Nephron progenitor cell (in vitro differentiated cells): ENCODE measurements at regions not wholly inside any gene's neighbourhood (a gene's known extent, or its start where the extent isn't known, plus 50 kb on each side); places are given as distances from the start of the nearest gene placed in this dataset.

ENCODE experiments used
- DNase-seq: peaks from one replicate; pipeline ENCODE4 v3.0.0; 2021
- H3K27ac Mint-ChIP-seq: 2 replicates; pipeline ENCODE4 v1.8.0; 2021; ENCODE audit warnings: mild to moderate bottlenecking, moderate library complexity, mixed read lengths
- H3K27me3 Mint-ChIP-seq: 2 replicates; pipeline ENCODE4 v1.8.0; 2021; ENCODE audit warnings: mild to moderate bottlenecking, low read depth, mixed read lengths; ENCODE audit not compliant: poor library complexity
- H3K36me3 Mint-ChIP-seq: 2 replicates; pipeline ENCODE4 v1.8.0; 2021; ENCODE audit warnings: low read depth, mixed read lengths
- H3K4me1 Mint-ChIP-seq: 2 replicates; pipeline ENCODE4 v1.8.0; 2021; ENCODE audit warnings: mixed read lengths
- H3K4me3 Mint-ChIP-seq: 2 replicates; pipeline ENCODE4 v1.8.0; 2021; ENCODE audit warnings: mild to moderate bottlenecking, moderate library complexity, mixed read lengths
- H3K9me3 Mint-ChIP-seq: 2 replicates; pipeline ENCODE4 v1.8.0; 2021; ENCODE audit warnings: mild to moderate bottlenecking, moderate library complexity, mixed read lengths
- CTCF ChIP-seq: fragments of 200-600 bp; sonication (generic); IDR thresholded peaks from 2 replicates; pipeline ENCODE4 v1.5.0; 2021; ENCODE audit warnings: antibody characterized with exemption

GRCh38 chr1:10943991-10944730, 68.3 kb upstream of the TARDBP start:
- Mint-ChIP-seq H3K36me3 (no peaks in the 10 kb centered on the region), H3K27me3 (peaks cover 42% of the 10 kb centered on the region), H3K4me1 (peaks cover 56% of the 10 kb centered on the region), H3K27ac (no peak overlapping the region), H3K9me3 (no peaks in the 10 kb centered on the region), H3K4me3 (peak overlapping the region; percentile 54)
- DNase-seq: peak; percentile 38
- TF ChIP-seq CTCF: no peak

- Mint-ChIP-seq H3K36me3 (no peaks in the 10 kb centered on the region), H3K27ac (no peak overlapping the region), H3K4me1 (peaks cover 42% of the 10 kb centered on the region), H3K4me3 (no peak overlapping the region), H3K9me3 (no peaks in the 10 kb centered on the region), H3K27me3 (peaks cover 29% of the 10 kb centered on the region)
- TF ChIP-seq CTCF: no peak
- DNase-seq: no peak
Observed at GRCh38 chr1:10945991-10946509, 66.4 kb upstream of the TARDBP start.

- no peak overlapping the region for H3K4me3 Mint-ChIP-seq
- H3K9me3 Mint-ChIP-seq: no peaks in the 10 kb centered on the region
- no peak overlapping the region for H3K27ac Mint-ChIP-seq
- peaks cover 34% of the 10 kb centered on the region for H3K27me3 Mint-ChIP-seq
- H3K36me3 Mint-ChIP-seq: no peaks in the 10 kb centered on the region
- DNase-seq: no peak
- H3K4me1 Mint-ChIP-seq: peaks cover 33% of the 10 kb centered on the region
- TF ChIP-seq CTCF: no peak
Observed at GRCh38 chr1:10947181-10947580, 65.3 kb upstream of the TARDBP start.

GRCh38 chr1:10947691-10948462, 64.6 kb upstream of the TARDBP start:
- Mint-ChIP-seq H3K4me1 (peaks cover 28% of the 10 kb centered on the region), H3K36me3 (no peaks in the 10 kb centered on the region), H3K9me3 (no peaks in the 10 kb centered on the region), H3K27me3 (peaks cover 35% of the 10 kb centered on the region), H3K27ac (no peak overlapping the region), H3K4me3 (no peak overlapping the region)
- no peak for TF ChIP-seq CTCF
- no peak for DNase-seq

GRCh38 chr1:10948463-10948775, 64.0 kb upstream of the TARDBP start:
- no peak for TF ChIP-seq CTCF
- peaks cover 4% of the 10 kb centered on the region for H3K9me3 Mint-ChIP-seq
- no peak for DNase-seq

More at GRCh38 chr1:10948463-10948775, 64.0 kb upstream of the TARDBP start:
- H3K4me1 Mint-ChIP-seq: peaks cover 26% of the 10 kb centered on the region
- no peak overlapping the region for H3K4me3 Mint-ChIP-seq
- no peaks in the 10 kb centered on the region for H3K36me3 Mint-ChIP-seq
- H3K27ac Mint-ChIP-seq: no peak overlapping the region
- H3K27me3 Mint-ChIP-seq: peaks cover 37% of the 10 kb centered on the region
